Stimulated activated CD8-positive, alpha-beta memory T cell treated with anti-CD3 and anti-CD28 coated beads, Interleukin-4, amount 100 ng/mL, for 1 hour (primary cell): ENCODE measurements at regions not wholly inside any gene's neighbourhood (a gene's known extent, or its start where the extent isn't known, plus 50 kb on each side); places are given as distances from the start of the nearest gene placed in this dataset.
"Not testable (repeated sequence)": the region's sequence is repeated elsewhere in the genome, so short reads cannot be mapped to it uniquely, and the experiment has no call there.

Experiments
- DNase-seq, 2 donors: peaks; one replicate each; pipeline ENCODE4 v3.0.0-alpha.2; 2020; ENCODE audit warnings: low read depth in 2 of 2, low spot score in 1 of 2

- no peak for DNase-seq
Observed at GRCh38 chr11:38900211-38900610, 2302.2 kb upstream of the RAG2 start.

GRCh38 chr11:38894201-38894600 lies 2296.2 kb upstream of the RAG2 start:
- DNase-seq: not testable (repeated sequence)

GRCh38 chr11:38884145-38884865 lies 2286.3 kb upstream of the RAG2 start:
- no peak for DNase-seq

DNA sequence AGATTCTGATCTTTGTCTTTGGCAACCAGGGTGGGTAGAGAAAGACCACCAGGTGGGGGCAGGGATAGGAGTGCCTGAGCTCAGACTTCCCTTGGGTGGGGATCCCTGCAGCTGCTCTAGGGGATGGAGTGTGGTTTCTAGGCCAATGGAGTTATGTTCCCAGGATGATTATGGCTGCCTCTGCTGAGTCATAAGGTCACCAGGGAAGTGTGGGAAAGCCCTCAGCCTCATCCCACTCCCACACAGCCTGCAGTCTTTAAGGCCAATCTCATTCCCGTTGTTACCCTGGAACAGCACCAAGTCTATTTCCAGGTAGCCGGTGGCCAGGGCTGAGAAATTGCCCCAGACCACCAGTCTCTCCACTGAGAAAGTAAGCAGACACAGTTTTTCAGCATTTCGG lies 2269.3 kb upstream of the RAG2 start:
- DNase-seq: no peak

GRCh38 chr11:38865922-38866321 lies 2267.9 kb upstream of the RAG2 start:
- DNase-seq: no peak

GRCh38 chr11:38842991-38843390 lies 2245.0 kb upstream of the RAG2 start:
- no peak for DNase-seq

- DNase-seq: no peak
Observed at GRCh38 chr11:38839071-38839470, 2241.0 kb upstream of the RAG2 start.

DNA sequence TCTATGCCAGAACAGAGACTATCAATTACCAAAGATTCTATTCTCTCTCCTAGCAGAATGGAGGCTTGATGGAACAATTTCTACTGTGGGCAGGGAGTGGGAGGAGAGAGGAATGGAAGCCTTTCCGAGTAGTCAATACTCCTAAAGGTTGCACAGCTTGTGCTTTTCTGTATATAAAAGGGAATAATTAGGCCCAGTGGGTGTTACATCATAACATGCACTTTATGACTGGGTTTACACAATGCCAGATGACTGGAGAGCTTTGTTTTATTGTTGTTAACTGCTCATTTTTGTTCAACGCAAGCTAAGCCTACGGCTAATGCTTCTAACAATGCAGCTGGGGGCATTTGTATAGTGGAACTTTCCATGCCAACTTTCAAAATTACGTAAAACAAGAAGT lies 2237.9 kb upstream of the RAG2 start:
- DNase-seq: no peak

DNA sequence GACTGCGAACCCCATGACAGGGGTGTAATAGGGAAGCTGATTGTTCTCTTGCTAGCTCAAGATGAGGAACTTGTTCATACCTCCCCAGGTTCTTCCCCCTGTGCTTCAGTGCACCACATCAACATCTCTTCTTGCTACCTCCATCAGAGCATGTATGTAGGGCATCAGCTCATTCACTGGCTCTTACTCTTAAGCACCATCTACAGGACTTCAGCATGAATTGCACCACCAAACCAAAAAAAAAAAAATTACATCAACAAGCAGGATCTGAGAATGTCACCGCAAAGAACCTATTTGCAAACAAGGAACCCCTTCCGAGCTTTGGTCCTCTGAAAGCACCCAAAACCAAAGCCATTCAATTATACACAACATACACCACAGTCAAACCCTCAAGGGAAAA lies 2226.5 kb upstream of the RAG2 start:
- no peak for DNase-seq

GRCh38 chr11:38821786-38822185 lies 2223.8 kb upstream of the RAG2 start:
- DNase-seq: not testable (repeated sequence)

GRCh38 chr11:38819981-38820380 lies 2221.9 kb upstream of the RAG2 start:
- no peak for DNase-seq

GRCh38 chr11:38818720-38819119 lies 2220.7 kb upstream of the RAG2 start:
- no peak for DNase-seq

DNA sequence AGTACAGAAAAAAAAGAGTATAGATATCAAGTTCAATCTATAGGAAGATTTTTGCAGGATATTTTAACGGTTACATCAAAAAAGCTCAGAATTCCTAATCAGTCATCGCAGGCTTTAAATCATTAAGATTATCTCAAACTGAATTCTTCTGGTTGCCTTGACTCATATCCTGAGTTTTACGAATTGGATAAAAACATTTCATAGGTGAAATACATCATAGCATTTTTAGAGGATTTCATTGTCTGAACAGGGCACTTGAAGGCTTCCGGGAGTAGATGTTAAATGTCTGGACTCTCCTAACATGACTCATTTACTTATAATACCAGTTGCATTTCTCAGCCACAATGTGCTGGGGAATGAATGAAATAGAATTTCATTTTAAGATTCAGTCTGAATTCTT lies 2216.6 kb upstream of the RAG2 start:
- DNase-seq: no peak

GRCh38 chr11:38809521-38809920 lies 2211.5 kb upstream of the RAG2 start:
- DNase-seq: no peak

GRCh38 chr11:38796281-38796680 lies 2198.2 kb upstream of the RAG2 start:
- no peak for DNase-seq

DNA sequence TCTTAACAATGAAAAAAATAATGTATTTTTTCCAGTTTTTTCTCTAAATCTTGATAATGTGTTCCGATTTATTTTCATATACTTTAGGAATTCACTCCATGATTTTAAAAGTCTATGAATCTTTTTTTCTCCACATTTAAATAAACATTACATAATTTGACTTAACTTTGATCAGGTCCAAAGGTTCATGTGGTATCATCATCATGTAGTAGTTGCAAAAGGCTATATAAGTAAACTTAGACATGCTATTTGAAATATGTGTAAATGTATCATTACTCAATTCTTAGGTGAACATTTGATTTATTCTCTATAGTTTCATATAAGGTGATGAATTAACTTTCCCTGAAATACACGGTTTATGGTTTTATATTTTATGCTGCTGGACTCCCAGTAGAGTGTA lies 2197.0 kb upstream of the RAG2 start:
- DNase-seq: no peak

DNA sequence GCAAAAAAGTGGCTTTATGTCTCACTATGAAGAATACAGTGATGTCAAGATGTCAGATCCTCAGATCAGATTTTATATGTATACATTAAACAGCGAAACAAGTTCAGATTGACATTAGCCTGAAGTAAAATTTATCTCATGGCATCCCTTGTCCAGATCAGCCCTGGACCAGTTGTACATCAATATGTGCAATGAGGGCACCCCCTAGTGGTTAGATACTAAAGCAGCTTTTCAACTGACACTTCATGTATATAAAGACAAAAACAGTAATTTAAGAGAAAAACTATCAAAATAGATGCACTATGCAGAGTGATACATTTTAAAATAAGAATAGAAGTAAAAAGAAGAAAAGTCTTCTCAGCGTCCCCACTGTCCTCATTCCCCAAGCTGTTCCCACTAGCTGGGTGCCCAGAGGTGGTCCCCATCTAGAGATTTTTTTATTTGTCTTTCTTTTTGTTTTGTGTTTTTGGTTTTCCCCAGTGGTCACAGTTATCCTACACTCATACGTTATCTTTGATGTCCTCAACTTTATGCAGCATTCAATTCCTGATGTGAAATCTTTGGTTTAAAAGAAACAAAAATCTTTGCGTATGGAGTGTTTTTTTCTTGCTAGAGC lies 2193.4 kb upstream of the RAG2 start:
- no peak for DNase-seq

GRCh38 chr11:38788561-38788960 lies 2190.5 kb upstream of the RAG2 start:
- no peak for DNase-seq

DNA sequence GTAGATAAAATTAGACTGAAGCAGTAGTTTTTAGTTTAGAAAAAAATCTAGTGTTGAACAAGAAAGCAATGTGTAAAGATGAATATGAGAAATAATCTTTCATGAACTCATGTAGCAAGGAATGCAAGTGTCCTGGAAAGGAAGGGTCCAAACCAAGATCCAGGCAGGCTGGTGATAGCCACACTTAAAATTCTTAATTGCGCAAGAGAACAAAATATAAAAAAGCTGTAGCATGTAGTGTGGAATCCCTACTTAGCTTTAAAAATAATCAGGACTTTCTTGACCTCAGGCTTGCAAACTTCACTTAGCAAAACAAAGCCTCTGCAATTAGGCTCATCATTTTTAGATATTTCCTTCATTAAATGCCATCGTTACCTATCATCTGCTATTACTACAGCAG lies 2186.1 kb upstream of the RAG2 start:
- DNase-seq: no peak

DNA sequence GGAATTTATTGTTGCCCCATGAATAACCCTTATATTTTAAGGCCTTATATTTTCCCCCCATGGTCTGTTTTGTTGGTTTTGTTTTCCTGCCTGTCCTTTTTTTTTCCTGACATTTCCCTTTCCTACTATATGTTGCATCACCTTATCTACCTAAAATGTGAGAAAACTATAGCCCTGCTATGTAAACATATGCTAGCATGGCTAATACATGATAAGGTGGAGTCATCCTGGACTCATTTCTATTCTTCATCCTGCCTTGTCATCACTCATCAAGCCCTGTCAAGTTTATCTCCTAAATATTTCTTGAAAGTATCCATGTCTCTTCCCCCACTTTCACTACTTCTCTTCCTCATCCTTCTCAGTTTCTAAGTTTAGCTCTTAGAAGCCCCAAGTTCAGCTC lies 2168.8 kb upstream of the RAG2 start:
- no peak for DNase-seq

GRCh38 chr11:38759394-38759793 lies 2161.4 kb upstream of the RAG2 start:
- DNase-seq: no peak

GRCh38 chr11:38756537-38756936 lies 2158.5 kb upstream of the RAG2 start:
- DNase-seq: no peak

DNA sequence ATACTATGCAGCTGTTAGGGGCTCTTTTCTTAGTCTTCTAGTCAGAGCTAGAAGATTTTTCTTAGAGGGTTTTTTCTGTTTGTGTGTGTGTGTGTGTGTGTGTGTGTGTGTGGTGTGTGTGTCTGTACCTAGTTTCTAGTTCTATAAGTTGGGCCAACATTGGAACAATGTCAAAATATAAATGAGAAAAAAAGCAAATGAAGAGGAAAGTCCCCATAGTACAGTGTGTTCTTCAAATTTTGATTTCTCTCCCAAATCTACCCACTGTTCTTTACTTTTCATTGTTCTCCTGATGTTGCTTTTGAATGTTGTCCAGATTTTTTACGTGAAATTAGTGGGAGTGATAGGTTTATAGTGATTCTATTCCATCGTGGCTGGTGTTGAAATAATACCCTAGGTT lies 2153.4 kb upstream of the RAG2 start:
- DNase-seq: no peak
